GM12892 (cell line): ENCODE measurements at regions not wholly inside any gene's neighbourhood (a gene's known extent, or its start where the extent isn't known, plus 50 kb on each side); places are given as distances from the start of the nearest gene placed in this dataset.
"Not testable (repeated sequence)": the region's sequence is repeated elsewhere in the genome, so short reads cannot be mapped to it uniquely, and the experiment has no call there.

Source experiments
- POLR2A ChIP-seq: IDR thresholded peaks from 2 replicates; pipeline ENCODE4 v1.6.1; 2011; ENCODE audit warnings: low read depth, low read length, control low read depth
- POLR2AphosphoS5 ChIP-seq: IDR thresholded peaks from 2 replicates; pipeline ENCODE4 v1.6.1; 2011; ENCODE audit warnings: low read depth, low read length, control low read depth
- TAF1 ChIP-seq: IDR thresholded peaks from 2 replicates; pipeline ENCODE4 v1.6.1; 2011; ENCODE audit warnings: low read depth, mild to moderate bottlenecking, control low read depth, low read length, borderline replicate concordance

- not testable (repeated sequence) for TF ChIP-seq POLR2AphosphoS5, POLR2A, TAF1
Observed at GRCh38 chr10:109729895-109730294, 193.4 kb downstream of the XPNPEP1 start.
